Subcutaneous abdominal adipose tissue (tissue), 5 donors: ENCODE measurements at regions not wholly inside any gene's neighbourhood (a gene's known extent, or its start where the extent isn't known, plus 50 kb on each side); places are given as distances from the start of the nearest gene placed in this dataset.

ENCODE experiments used
- H3K27ac ChIP-seq: one replicate; pipeline ENCODE4 v1.7.0; 2013; ENCODE audit warnings: low read depth, mild to moderate bottlenecking, inconsistent platforms, low read length, moderate library complexity
- H3K27me3 ChIP-seq, 5 donors: one replicate each; pipeline ENCODE4 v1.7.0; 2013; ENCODE audit warnings: low read length in 5 of 5, inconsistent platforms in 1 of 5; ENCODE audit not compliant: control insufficient read depth in 5 of 5, insufficient read depth in 4 of 5
- H3K36me3 ChIP-seq, 5 donors: one replicate each; pipeline ENCODE4 v1.7.0; 2013; ENCODE audit warnings: low read length in 5 of 5; ENCODE audit not compliant: control insufficient read depth in 5 of 5, insufficient read depth in 5 of 5
- H3K4me1 ChIP-seq, 5 donors: one replicate each; pipeline ENCODE4 v1.7.0; 2013; ENCODE audit warnings: low read length in 5 of 5, mild to moderate bottlenecking in 3 of 5, moderate library complexity in 1 of 5; ENCODE audit not compliant: control insufficient read depth in 5 of 5, insufficient read depth in 5 of 5
- H3K4me3 ChIP-seq, 5 donors: one replicate each; pipeline ENCODE4 v1.7.0; 2013; ENCODE audit warnings: low read length in 5 of 5, low read depth in 1 of 5
- H3K9ac ChIP-seq, 5 donors: one replicate each; pipeline ENCODE4 v1.7.0; 2013; ENCODE audit warnings: low read length in 5 of 5, mild to moderate bottlenecking in 4 of 5, moderate library complexity in 3 of 5
- H3K9me3 ChIP-seq, 5 donors: one replicate each; pipeline ENCODE4 v1.7.0; 2013; ENCODE audit warnings: low read length in 5 of 5; ENCODE audit not compliant: control insufficient read depth in 5 of 5
- donor health status: healthy.
- donor health status: healthy.
- donor health status: healthy.
- donor health status: healthy.
- donor health status: healthy.

GRCh38 chr12:91574391-91574790, 391.8 kb upstream of the DCN start:
- Histone ChIP-seq H3K27ac (no peak overlapping the region), H3K9ac (peak overlapping the region in 2 of 5 donors; percentile 35 to 53), H3K9me3 (no peaks in the 10 kb centered on the region), H3K4me3 (peak overlapping the region in 3 of 5 donors; percentile 12 to 40 (median 32)), H3K4me1 (peaks cover 2 to 10% (median 5%) of the 10 kb centered on the region in 5 donors), H3K27me3 (no peaks in the 10 kb centered on the region), H3K36me3 (no peaks in the 10 kb centered on the region)

- Histone ChIP-seq H3K9ac (no peak overlapping the region), H3K4me3 (no peak overlapping the region), H3K4me1 (peaks cover 0 to 3% (median 0%) of the 10 kb centered on the region in 5 donors), H3K36me3 (no peaks in the 10 kb centered on the region), H3K9me3 (no peaks in the 10 kb centered on the region), H3K27ac (no peak overlapping the region), H3K27me3 (no peaks in the 10 kb centered on the region)
Measured at GRCh38 chr12:91572869-91573268, 390.3 kb upstream of the DCN start.

GRCh38 chr12:91567100-91567485, 384.5 kb upstream of the DCN start:
- Histone ChIP-seq H3K4me3 (no peak overlapping the region), H3K27me3 (no peaks in the 10 kb centered on the region), H3K36me3 (no peaks in the 10 kb centered on the region), H3K9ac (no peak overlapping the region), H3K27ac (no peak overlapping the region), H3K4me1 (no peaks in the 10 kb centered on the region), H3K9me3 (no peaks in the 10 kb centered on the region)

- H3K4me1 ChIP-seq = no peaks in the 10 kb centered on the region
- no peaks in the 10 kb centered on the region for H3K27me3 ChIP-seq
- H3K4me3 ChIP-seq = no peak overlapping the region
- H3K9ac ChIP-seq = no peak overlapping the region
- no peaks in the 10 kb centered on the region for H3K36me3 ChIP-seq
- no peaks in the 10 kb centered on the region for H3K9me3 ChIP-seq
- H3K27ac ChIP-seq = no peak overlapping the region
Measured at GRCh38 chr12:91566328-91567099, 383.9 kb upstream of the DCN start.

GRCh38 chr12:91565846-91566245, 383.2 kb upstream of the DCN start:
- H3K9ac ChIP-seq = no peak overlapping the region
- no peaks in the 10 kb centered on the region for H3K27me3 ChIP-seq
- no peaks in the 10 kb centered on the region for H3K36me3 ChIP-seq
- no peaks in the 10 kb centered on the region for H3K9me3 ChIP-seq
- H3K4me1 ChIP-seq = no peaks in the 10 kb centered on the region
- H3K27ac ChIP-seq = no peak overlapping the region
- H3K4me3 ChIP-seq = no peak overlapping the region

GRCh38 chr12:91565246-91565645, 382.6 kb upstream of the DCN start:
- H3K9ac ChIP-seq = no peak overlapping the region

DNA sequence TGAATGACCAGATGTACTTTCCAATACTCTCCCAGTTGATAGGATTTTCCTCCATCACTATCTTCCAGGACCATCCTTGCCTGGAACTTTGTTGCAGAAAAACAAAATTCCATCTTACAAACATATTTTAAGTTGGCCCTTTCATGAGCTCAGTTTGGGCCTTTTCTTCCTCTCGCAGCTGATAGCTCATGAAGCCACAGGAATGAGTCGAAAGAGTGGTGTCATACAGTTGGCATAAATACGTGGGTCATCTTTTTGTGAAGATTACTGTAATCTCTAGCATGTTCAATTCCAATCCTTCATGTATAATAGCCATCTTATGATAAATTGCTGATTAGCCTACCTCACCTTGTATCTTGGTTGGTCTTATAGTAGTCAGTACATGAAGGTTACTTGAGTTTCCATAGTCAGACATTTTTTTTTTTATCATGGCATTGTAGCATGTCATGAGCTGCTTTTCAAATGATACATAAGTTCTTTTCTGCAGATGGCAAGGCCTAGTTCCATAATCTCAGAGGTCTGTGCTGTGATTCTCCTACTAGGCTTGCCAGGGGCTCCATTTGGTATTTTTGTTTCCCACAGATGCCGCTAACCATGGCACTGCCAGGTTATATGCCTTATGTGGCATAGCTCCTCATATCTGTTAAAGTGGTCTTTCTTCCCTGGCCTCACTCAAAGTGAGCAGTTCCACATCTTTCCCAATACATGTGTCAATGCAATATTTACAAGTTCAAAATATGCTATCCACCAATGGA, 380.6 kb upstream of the DCN start:
- no peak overlapping the region for H3K27ac ChIP-seq
- H3K27me3 ChIP-seq = no peaks in the 10 kb centered on the region
- H3K36me3 ChIP-seq = no peaks in the 10 kb centered on the region
- no peak overlapping the region for H3K9ac ChIP-seq
- H3K9me3 ChIP-seq = peaks cover 0 to 3% (median 0%) of the 10 kb centered on the region in 5 donors
- H3K4me3 ChIP-seq = no peak overlapping the region
- H3K4me1 ChIP-seq = no peaks in the 10 kb centered on the region

More at GRCh38 chr12:91565246-91565645, 382.6 kb upstream of the DCN start:
- no peaks in the 10 kb centered on the region for H3K9me3 ChIP-seq
- no peak overlapping the region for H3K4me3 ChIP-seq
- no peaks in the 10 kb centered on the region for H3K4me1 ChIP-seq
- no peak overlapping the region for H3K27ac ChIP-seq
- H3K27me3 ChIP-seq = no peaks in the 10 kb centered on the region
- H3K36me3 ChIP-seq = no peaks in the 10 kb centered on the region

GRCh38 chr12:91562476-91562875, 379.9 kb upstream of the DCN start:
- H3K27ac ChIP-seq = no peak overlapping the region
- peaks cover 0 to 3% (median 0%) of the 10 kb centered on the region in 5 donors for H3K9me3 ChIP-seq
- H3K36me3 ChIP-seq = no peaks in the 10 kb centered on the region
- no peak overlapping the region for H3K4me3 ChIP-seq
- H3K27me3 ChIP-seq = no peaks in the 10 kb centered on the region
- H3K9ac ChIP-seq = no peak overlapping the region
- no peaks in the 10 kb centered on the region for H3K4me1 ChIP-seq

DNA sequence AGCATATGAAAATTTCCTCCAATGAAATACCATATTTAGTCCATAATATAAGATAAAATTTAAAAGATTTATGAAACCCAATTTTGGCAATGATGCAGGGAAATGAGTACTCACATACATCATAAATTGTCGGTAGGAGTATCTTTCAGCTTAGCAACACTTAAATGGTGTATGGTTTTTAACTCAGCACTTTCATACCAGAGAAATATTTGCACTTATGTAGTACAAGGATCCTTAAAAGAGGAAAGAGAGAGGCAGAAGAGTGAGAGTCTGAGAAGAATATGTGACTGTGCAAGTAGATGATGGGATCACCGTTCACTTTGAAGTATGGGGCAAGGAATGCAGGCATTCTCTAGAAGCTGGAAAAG, 379.3 kb upstream of the DCN start:
- no peak overlapping the region for H3K4me3 ChIP-seq
- no peaks in the 10 kb centered on the region for H3K4me1 ChIP-seq
- no peak overlapping the region for H3K9ac ChIP-seq
- no peak overlapping the region for H3K27ac ChIP-seq
- H3K27me3 ChIP-seq = no peaks in the 10 kb centered on the region
- H3K9me3 ChIP-seq = peaks cover 0 to 3% (median 0%) of the 10 kb centered on the region in 5 donors
- no peaks in the 10 kb centered on the region for H3K36me3 ChIP-seq

DNA sequence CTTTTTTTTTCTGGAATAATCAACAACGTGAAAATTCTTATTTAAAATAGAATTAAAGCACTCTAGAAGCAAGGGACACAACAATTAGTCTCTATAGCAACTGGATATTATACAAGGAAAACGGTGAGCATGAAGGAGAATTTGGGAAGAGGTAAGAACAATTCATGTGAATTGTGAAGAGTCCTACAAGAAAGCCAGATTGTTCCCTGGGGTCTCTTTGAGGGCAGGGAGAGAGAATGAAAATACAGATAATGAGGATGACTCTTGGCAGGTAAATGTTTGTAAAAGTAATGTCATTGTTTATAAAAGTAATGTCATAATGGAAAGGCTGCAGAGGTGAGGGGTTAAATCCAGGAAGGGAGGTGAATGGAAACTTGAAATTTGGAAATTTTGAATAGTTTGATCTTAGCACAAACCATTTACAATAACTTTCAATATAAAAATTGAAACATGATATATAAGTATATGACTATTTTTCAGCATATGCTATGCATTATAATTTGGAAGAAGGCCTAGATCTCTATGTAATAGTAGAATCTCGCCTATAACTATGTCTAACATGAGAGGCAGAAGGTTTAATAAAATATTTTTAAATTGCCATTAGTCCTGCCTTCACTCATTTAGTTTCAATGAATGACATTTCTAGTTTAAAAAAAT, 378.8 kb upstream of the DCN start:
- Histone ChIP-seq H3K27me3 (no peaks in the 10 kb centered on the region), H3K27ac (no peak overlapping the region), H3K9me3 (peaks cover 0 to 3% (median 0%) of the 10 kb centered on the region in 5 donors), H3K9ac (no peak overlapping the region), H3K36me3 (no peaks in the 10 kb centered on the region), H3K4me3 (no peak overlapping the region), H3K4me1 (no peaks in the 10 kb centered on the region)
